ENCODE measurements at regions not wholly inside any gene's neighbourhood (a gene's known extent, or its start where the extent isn't known, plus 50 kb on each side); places are given as distances from the start of the nearest gene placed in this dataset.

GRCh38 chr3:159565313-159565712 is 423.3 kb upstream of the IL12A start:
- BruUV-seq (replicated peaks), result no TSS peak

GRCh38 chr3:159583662-159584061 is 405.0 kb upstream of the IL12A start:
- no TSS peak for BruUV-seq (replicated peaks)
- in situ Hi-C loops (cut with MboI) (no loop called here), intact Hi-C loops (cut with micrococcal nuclease) (no loop called here)
- DNase-seq (ENCODE audit: extremely low read depth in 1 of 4, low spot score in 3 of 4) (no peak), ATAC-seq (no peak), FAIRE-seq (no peak)
- Histone ChIP-seq H3K9ac (ENCODE audit: insufficient read depth in 1 of 2, low read depth in 2 of 2, low read length in 2 of 2) (no peak overlapping the region), H4K20me1 (replicated peaks; ENCODE audit: control insufficient read depth, insufficient read depth, low read length) (no peaks in the 10 kb centered on the region), H3K27ac (ENCODE audit: extremely low read depth, low read depth, low read length) (no peak overlapping the region), H2AFZ (ENCODE audit: low read depth, low read length) (no peak overlapping the region), H3K4me1 (replicated peaks in 1 of 2; ENCODE audit: control insufficient read depth in 2 of 2, insufficient read depth in 2 of 2, low read length in 2 of 2) (no peaks in the 10 kb centered on the region), H3K9me1 (ENCODE audit: control insufficient read depth, insufficient read depth, low read length) (no peaks in the 10 kb centered on the region), H3K4me2 (ENCODE audit: insufficient read depth, low read length) (no peak overlapping the region), H3K79me2 (ENCODE audit: control insufficient read depth, insufficient read depth, low read length) (no peaks in the 10 kb centered on the region), H3K36me3 (ENCODE audit: control insufficient read depth, insufficient read depth, low read length) (no peaks in the 10 kb centered on the region), H3K27me3 (ENCODE audit: control insufficient read depth in 2 of 2, insufficient read depth in 2 of 2, low read length in 2 of 2) (no peaks in the 10 kb centered on the region), H3K4me3 (no peak overlapping the region), H3K9me3 (replicated peaks; ENCODE audit: control insufficient read depth, insufficient read depth, low read depth, low read length) (no peaks in the 10 kb centered on the region; the same call in 1 of the 2 replicates)
- 2% methylated on average over 3 of the region's 3 CpGs for WGBS (ENCODE audit: insufficient coverage, low coverage, missing lambda C conversion rate)
- POLR2A ChIA-PET, result no interaction called here
- CTCF ChIA-PET (ENCODE audit: low intra/inter-chr PET ratio), result no interaction called here
- no peak for TF ChIP-seq SMARCA5 (IDR thresholded peaks at IDR 0.05)
- no peak for TF ChIP-seq CHCHD3 (CRISPR knock-in tag; IDR thresholded peaks at IDR 0.05)
- TF ChIP-seq TBL1XR1 (IDR thresholded peaks at IDR 0.05; ENCODE audit: low read length in 2 of 2), result no peak
- no peak for TF ChIP-seq KLF1 (tag; IDR thresholded peaks at IDR 0.05)
- no peak for TF ChIP-seq SP2 (IDR thresholded peaks at IDR 0.05; ENCODE audit: extremely low read depth, low read depth, low read length, poor library complexity, severe bottlenecking)
- no peak for TF ChIP-seq JUNB (CRISPR knock-in tag; conservative IDR thresholded peaks at IDR 0.05)
- no peak for TF ChIP-seq CREB5 (CRISPR knock-in tag; IDR thresholded peaks at IDR 0.05)
- TF ChIP-seq NONO (IDR thresholded peaks at IDR 0.05; ENCODE audit: low read depth in 2 of 2, low read length in 1 of 2), result no peak
- TF ChIP-seq LEF1 (IDR thresholded peaks at IDR 0.05), result no peak
- TF ChIP-seq TEAD2 (tag; IDR thresholded peaks at IDR 0.05), result no peak

More at GRCh38 chr3:159565313-159565712, 423.3 kb upstream of the IL12A start:
- H3K79me2 ChIP-seq (ENCODE audit: control insufficient read depth, insufficient read depth, low read length), result no peaks in the 10 kb centered on the region
- H3K4me2 ChIP-seq (ENCODE audit: insufficient read depth, low read length), result no peak overlapping the region
- DNase-seq (ENCODE audit: extremely low read depth in 1 of 4, low spot score in 3 of 4), result no peak
- no peaks in the 10 kb centered on the region for H3K4me1 ChIP-seq (replicated peaks in 1 of 2; ENCODE audit: control insufficient read depth in 2 of 2, insufficient read depth in 2 of 2, low read length in 2 of 2)
- ChIA-PET CTCF (ENCODE audit: low intra/inter-chr PET ratio) (no interaction called here), POLR2A (no interaction called here)
- H3K27me3 ChIP-seq (ENCODE audit: control insufficient read depth in 2 of 2, insufficient read depth in 2 of 2, low read length in 2 of 2), result no peaks in the 10 kb centered on the region
- H2AFZ ChIP-seq (ENCODE audit: low read depth, low read length), result no peak overlapping the region
- H3K36me3 ChIP-seq (ENCODE audit: control insufficient read depth, insufficient read depth, low read length), result no peaks in the 10 kb centered on the region
- intact Hi-C loops (cut with micrococcal nuclease) (no loop called here), in situ Hi-C loops (cut with MboI) (no loop called here)
- no peak overlapping the region for H3K4me3 ChIP-seq
- H3K9ac ChIP-seq (ENCODE audit: insufficient read depth in 1 of 2, low read depth in 2 of 2, low read length in 2 of 2), result no peak overlapping the region
- TF ChIP-seq, protein P1, sequence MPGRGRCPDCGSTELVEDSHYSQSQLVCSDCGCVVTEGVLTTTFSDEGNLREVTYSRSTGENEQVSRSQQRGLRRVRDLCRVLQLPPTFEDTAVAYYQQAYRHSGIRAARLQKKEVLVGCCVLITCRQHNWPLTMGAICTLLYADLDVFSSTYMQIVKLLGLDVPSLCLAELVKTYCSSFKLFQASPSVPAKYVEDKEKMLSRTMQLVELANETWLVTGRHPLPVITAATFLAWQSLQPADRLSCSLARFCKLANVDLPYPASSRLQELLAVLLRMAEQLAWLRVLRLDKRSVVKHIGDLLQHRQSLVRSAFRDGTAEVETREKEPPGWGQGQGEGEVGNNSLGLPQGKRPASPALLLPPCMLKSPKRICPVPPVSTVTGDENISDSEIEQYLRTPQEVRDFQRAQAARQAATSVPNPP (IDR thresholded peaks at IDR 0.05; ENCODE audit: borderline replicate concordance, insufficient read depth, insufficient read length), result no peak
- TF ChIP-seq NR1H2 (CRISPR knock-in tag; IDR thresholded peaks at IDR 0.05) (no peak), CEBPB (tag; IDR thresholded peaks at IDR 0.05) (no peak), MCM3 (IDR thresholded peaks at IDR 0.05) (no peak), ZNF253 (CRISPR knock-in tag; conservative IDR thresholded peaks at IDR 0.05) (no peak), PTRF (tag; IDR thresholded peaks at IDR 0.05) (no peak), POLR2B (IDR thresholded peaks at IDR 0.05; ENCODE audit: low read depth, partially characterized antibody) (no peak), ATF1 (CRISPR knock-in tag; IDR thresholded peaks at IDR 0.05) (no peak), ATF1 (tag; IDR thresholded peaks at IDR 0.05) (no peak)
- WGBS (ENCODE audit: insufficient coverage, low coverage, missing lambda C conversion rate), result 0% methylated on average over 1 of the region's 1 CpG
- no peak for ATAC-seq
- FAIRE-seq, result no peak
- H3K9me3 ChIP-seq (replicated peaks; ENCODE audit: control insufficient read depth, insufficient read depth, low read depth, low read length), result no peaks in the 10 kb centered on the region
- H4K20me1 ChIP-seq (replicated peaks; ENCODE audit: control insufficient read depth, insufficient read depth, low read length), result no peaks in the 10 kb centered on the region
- H3K9me1 ChIP-seq (ENCODE audit: control insufficient read depth, insufficient read depth, low read length), result no peaks in the 10 kb centered on the region
- H3K27ac ChIP-seq (ENCODE audit: extremely low read depth, low read depth, low read length), result no peak overlapping the region
